PC-9 (cell line): ENCODE measurements at regions not wholly inside any gene's neighbourhood (a gene's known extent, or its start where the extent isn't known, plus 50 kb on each side); places are given as distances from the start of the nearest gene placed in this dataset.

Experiments used
- BruUV-seq: library from RNA; stranded (reverse); fragments of 400-500 nt; replicated peaks from 2 replicates; lab custom pipeline; 2021; lab: Mats Ljungman, UMichigan
- CTCF ChIA-PET: fragments of 300-600 bp; sonication (Branson Sonifier 250); formaldehyde crosslinking; loops from one replicate; lab custom pipeline; 2022; ENCODE audit warnings: antibody characterized with exemption; lab: Charles Lee
- POLR2A ChIA-PET: fragments of 300-600 bp; sonication (Branson Sonifier 250); formaldehyde crosslinking; loops from one replicate; lab custom pipeline; 2022; ENCODE audit warnings: antibody characterized with exemption; ENCODE audit not compliant: unreplicated experiment; lab: Charles Lee
- DNase-seq, 2 experiments: peaks; one replicate each; pipeline versions ENCODE4 v3.0.0 to v3.0.0-alpha.2; 2015 to 2022; ENCODE audit warnings: mixed read lengths in 1 of 2
- H2AFZ ChIP-seq: fragments of 200-600 bp; sonication (generic); 2 replicates; pipeline ENCODE4 v1.8.1; 2017; ENCODE audit warnings: antibody characterized with exemption
- H3F3A ChIP-seq: fragments of 200-600 bp; sonication (generic); 2 replicates; pipeline ENCODE4 v1.8.1; 2017; ENCODE audit warnings: antibody characterized with exemption, mild to moderate bottlenecking, low read depth; ENCODE audit not compliant: insufficient read depth
- H3K27ac ChIP-seq: fragments of 200-600 bp; sonication (generic); 2 replicates; pipeline ENCODE4 v1.6.1; 2016; ENCODE audit warnings: mixed run types
- H3K27me3 ChIP-seq: fragments of 200-600 bp; sonication (generic); 2 replicates; pipeline ENCODE4 v1.6.1; 2016; ENCODE audit warnings: low read depth, mixed run types; ENCODE audit not compliant: insufficient read depth
- H3K36me3 ChIP-seq: fragments of 200-600 bp; sonication (generic); 2 replicates; pipeline ENCODE4 v1.6.1; 2016; ENCODE audit warnings: low read depth, mixed run types
- H3K4me1 ChIP-seq: fragments of 200-600 bp; sonication (generic); replicated peaks from 2 replicates; pipeline ENCODE4 v1.6.1; 2016; ENCODE audit warnings: mixed run types; ENCODE audit not compliant: insufficient read depth
- H3K4me2 ChIP-seq: fragments of 200-600 bp; sonication (generic); 2 replicates; pipeline ENCODE4 v1.6.1; 2017; ENCODE audit warnings: mixed run types
- H3K4me3 ChIP-seq: fragments of 200-600 bp; sonication (generic); 2 replicates; pipeline ENCODE4 v1.6.1; 2016; ENCODE audit warnings: mixed run types
- H3K79me2 ChIP-seq: fragments of 200-600 bp; sonication (generic); 2 replicates; pipeline ENCODE4 v1.6.1; 2017; ENCODE audit warnings: low read depth, mixed run types
- H3K9me2 ChIP-seq: fragments of 200-600 bp; sonication (generic); 2 replicates; pipeline ENCODE4 v1.8.1; 2017; ENCODE audit warnings: mild to moderate bottlenecking; ENCODE audit not compliant: insufficient read depth
- H3K9me3 ChIP-seq: fragments of 200-600 bp; sonication (generic); 2 replicates; pipeline ENCODE4 v1.8.1; 2016; ENCODE audit warnings: low read depth; ENCODE audit not compliant: insufficient read depth
- H4K20me1 ChIP-seq: fragments of 200-600 bp; sonication (generic); 2 replicates; pipeline ENCODE4 v1.8.1; 2017; ENCODE audit not compliant: insufficient read depth
- CTCF ChIP-seq: fragments of 200-600 bp; sonication (generic); conservative IDR thresholded peaks from 2 replicates; pipeline ENCODE4 v1.6.1; 2017; ENCODE audit warnings: mixed run types, antibody characterized with exemption, mild to moderate bottlenecking, moderate library complexity
- EZH2 ChIP-seq: fragments of 200-600 bp; sonication (generic); IDR thresholded peaks from 2 replicates; pipeline ENCODE4 v1.8.0; 2017; ENCODE audit warnings: antibody characterized with exemption, low read depth
- intact Hi-C: fragments of 100-400 bp; cut with micrococcal nuclease; formaldehyde crosslinking; loops from one replicate; pipeline ENCODE4 v1.10.0; 2022; ENCODE audit not compliant: unreplicated experiment

DNA sequence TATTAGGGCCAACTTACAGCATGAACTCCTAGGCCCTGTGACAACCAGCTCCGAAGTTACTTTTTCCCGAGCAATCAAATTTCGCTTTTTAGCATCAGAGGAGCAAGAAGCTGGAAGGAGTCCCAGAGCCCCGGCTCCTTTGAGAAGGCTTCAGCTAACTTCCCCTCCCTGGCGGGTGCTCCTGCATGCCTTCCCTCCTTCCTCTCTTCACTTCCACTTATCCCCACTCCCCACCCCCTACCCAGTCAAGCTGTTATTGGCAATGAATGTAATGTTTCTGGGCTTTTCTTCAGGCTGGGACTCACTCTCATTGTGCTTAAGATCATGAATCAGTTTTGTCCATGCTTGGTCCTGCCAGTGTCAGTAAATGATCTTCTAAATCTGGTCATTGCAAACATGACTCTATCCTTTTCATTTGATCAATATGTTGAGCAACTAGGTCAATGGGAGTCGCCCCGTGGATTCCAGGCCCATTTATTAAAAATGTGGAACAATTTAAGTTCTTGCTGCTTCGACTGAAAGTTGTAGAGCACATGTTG lies 94.5 kb upstream of the TSPAN2 start:
- CTCF ChIA-PET = interaction anchor here (0.7 kb wide), 1 partner anchor 243 kb away, joined by 3 read pairs; no protein-coding TSS in a partner anchor
- Histone ChIP-seq H3K4me1 (peaks cover 77% of the 10 kb centered on the region), H3K27ac (peak overlapping the region; percentile 79), H3K36me3 (no peaks in the 10 kb centered on the region), H3K27me3 (no peaks in the 10 kb centered on the region), H3K9me2 (no peaks in the 10 kb centered on the region), H3K4me3 (no peak overlapping the region), H2AFZ (no peak overlapping the region), H4K20me1 (no peaks in the 10 kb centered on the region), H3K9me3 (no peaks in the 10 kb centered on the region), H3K4me2 (peak overlapping the region; percentile 46), H3F3A (peaks cover 61% of the 10 kb centered on the region), H3K79me2 (no peaks in the 10 kb centered on the region)
- TF ChIP-seq CTCF (no peak), EZH2 (no peak)
- intact Hi-C loops = no loop called here
- no TSS peak for BruUV-seq
- DNase-seq = no peak
- POLR2A ChIA-PET = interaction anchor here (0.7 to 0.8 kb wide), 2 partner anchors 469 to 1395 kb away, joined by 3 to 8 read pairs; no protein-coding TSS in a partner anchor

- Histone ChIP-seq H3K9me3 (no peaks in the 10 kb centered on the region), H3K36me3 (no peaks in the 10 kb centered on the region), H3K27me3 (no peaks in the 10 kb centered on the region), H3K9me2 (no peaks in the 10 kb centered on the region), H3K27ac (no peak overlapping the region; the same call in 1 of the 2 replicates), H3K4me1 (peaks cover 77% of the 10 kb centered on the region), H3K4me2 (no peak overlapping the region), H2AFZ (no peak overlapping the region), H3F3A (peaks cover 61% of the 10 kb centered on the region), H3K4me3 (no peak overlapping the region), H3K79me2 (no peaks in the 10 kb centered on the region), H4K20me1 (no peaks in the 10 kb centered on the region)
- intact Hi-C loops = no loop called here
- BruUV-seq = no TSS peak
- ChIA-PET POLR2A (interaction anchor here (0.8 kb wide), 1 partner anchor 469 kb away, joined by 8 read pairs; no protein-coding TSS in a partner anchor), CTCF (interaction anchor here (1.2 kb wide), 1 partner anchor 40 kb away, joined by 3 read pairs; no protein-coding TSS in a partner anchor)
- TF ChIP-seq EZH2 (no peak), CTCF (no peak)
- no peak for DNase-seq
Observed at GRCh38 chr1:115183158-115183557, 93.9 kb upstream of the TSPAN2 start.

GRCh38 chr1:115182012-115182715 lies 92.9 kb upstream of the TSPAN2 start:
- no TSS peak for BruUV-seq
- no peaks in the 10 kb centered on the region for H4K20me1 ChIP-seq
- POLR2A ChIA-PET = interaction anchor here (0.6 kb wide), 1 partner anchor 114 kb away, joined by 3 read pairs; no protein-coding TSS in a partner anchor
- H3K4me2 ChIP-seq = no peak overlapping the region
- no peaks in the 10 kb centered on the region for H3K79me2 ChIP-seq
- H3K9me3 ChIP-seq = no peaks in the 10 kb centered on the region
- no peak for DNase-seq
- H3K27ac ChIP-seq = no peak overlapping the region
- peaks cover 64% of the 10 kb centered on the region for H3F3A ChIP-seq
- TF ChIP-seq CTCF (no peak), EZH2 (no peak)
- peaks cover 77% of the 10 kb centered on the region for H3K4me1 ChIP-seq
- CTCF ChIA-PET = interaction anchor here (1.2 kb wide), 1 partner anchor 39 kb away, joined by 3 read pairs; no protein-coding TSS in a partner anchor
- no peaks in the 10 kb centered on the region for H3K9me2 ChIP-seq
- H3K27me3 ChIP-seq = no peaks in the 10 kb centered on the region
- no peak overlapping the region for H3K4me3 ChIP-seq
- intact Hi-C loops = no loop called here
- no peaks in the 10 kb centered on the region for H3K36me3 ChIP-seq
- no peak overlapping the region for H2AFZ ChIP-seq
